K562 (cell line): ENCODE measurements at regions not wholly inside any gene's neighbourhood (a gene's known extent, or its start where the extent isn't known, plus 50 kb on each side); places are given as distances from the start of the nearest gene placed in this dataset.

ENCODE experiments used
- DIDO1 ChIP-seq: fragments of 450-650 bp; IDR thresholded peaks from 2 replicates; pipeline ENCODE4 v1.6.1; 2016; ENCODE audit warnings: low read depth, missing biosample characterization, missing genetic modification characterization
- DMBX1 ChIP-seq: fragments of 250-450 bp; sonication (Bioruptor Pico); IDR thresholded peaks from 2 replicates; pipeline ENCODE4 v1.8.0; 2022; ENCODE audit warnings: inconsistent platforms, mild to moderate bottlenecking, moderate library complexity, borderline replicate concordance
- GATA2 ChIP-seq: sonication (generic); formaldehyde crosslinking; IDR thresholded peaks from 2 replicates; pipeline ENCODE4 v1.4.0; 2020; ENCODE audit warnings: mild to moderate bottlenecking, missing genetic modification reagents
- HDAC3 ChIP-seq: fragments of 450-650 bp; IDR thresholded peaks from 2 replicates; pipeline ENCODE4 v1.6.1; 2018; ENCODE audit warnings: borderline replicate concordance, mild to moderate bottlenecking, moderate library complexity; ENCODE audit not compliant: partially characterized antibody
- MTF1 ChIP-seq: fragments of 250-450 bp; sonication (Bioruptor Pico); IDR thresholded peaks from 2 replicates; pipeline ENCODE4 v1.9.0; 2021; ENCODE audit warnings: moderate library complexity, mild to moderate bottlenecking, inconsistent platforms, borderline replicate concordance
- MXD1 ChIP-seq: fragments of 250-450 bp; sonication (Bioruptor Pico); IDR thresholded peaks from 2 replicates; pipeline ENCODE4 v1.8.0; 2021; ENCODE audit warnings: borderline replicate concordance, mild to moderate bottlenecking, moderate library complexity; ENCODE audit not compliant: poor library complexity, severe bottlenecking
- MYNN ChIP-seq, 2 experiments: sonication (generic); formaldehyde crosslinking in 1 of 2; IDR thresholded peaks; 2 replicates each; pipeline versions ENCODE4 v1.5.0 to v1.6.1; 2016 to 2020; ENCODE audit warnings: antibody characterized with exemption in 1 of 2, missing genetic modification reagents in 1 of 2
- NFE2 ChIP-seq: IDR thresholded peaks from 2 replicates; pipeline ENCODE4 v1.6.1; 2014; ENCODE audit warnings: antibody characterized with exemption, low read depth
- NFRKB ChIP-seq: fragments of 450-650 bp; IDR thresholded peaks from 2 replicates; pipeline ENCODE4 v1.6.1; 2016; ENCODE audit warnings: low read depth
- PHB2 ChIP-seq: fragments of 450-650 bp; IDR thresholded peaks from 2 replicates; pipeline ENCODE4 v1.6.1; 2017; ENCODE audit warnings: low read depth
- PHF8 ChIP-seq: fragments of 200-600 bp; sonication (generic); IDR thresholded peaks from 2 replicates; pipeline ENCODE4 v1.6.1; 2012; ENCODE audit warnings: mixed run types, mild to moderate bottlenecking, inconsistent platforms, low read length, moderate library complexity, borderline replicate concordance
- PML ChIP-seq: IDR thresholded peaks from 2 replicates; pipeline ENCODE4 v1.6.1; 2012; ENCODE audit warnings: low read length, inconsistent platforms
- POLR2AphosphoS5 ChIP-seq: IDR thresholded peaks from 2 replicates; pipeline ENCODE4 v1.6.1; 2011; ENCODE audit warnings: mild to moderate bottlenecking, low read depth, low read length, moderate library complexity; ENCODE audit not compliant: control insufficient read depth, insufficient read depth
- RBFOX2 ChIP-seq: fragments of 200-400 bp; formaldehyde crosslinking; IDR thresholded peaks from 2 replicates; pipeline ENCODE4 v1.6.1; 2017; ENCODE audit warnings: low read depth, mild to moderate bottlenecking, low read length, moderate library complexity
- RERE ChIP-seq: sonication (generic); formaldehyde crosslinking; IDR thresholded peaks from 2 replicates; pipeline ENCODE4 v1.8.0; 2023; ENCODE audit warnings: missing genetic modification reagents, mild to moderate bottlenecking, borderline replicate concordance
- SRF ChIP-seq, 2 experiments: fragments of 250-450, 450-650 bp in 1 of 2; sonication (Bioruptor Pico) in 1 of 2; sonication (generic) in 1 of 2; formaldehyde crosslinking; IDR thresholded peaks; 2 replicates each; pipeline versions ENCODE4 v1.5.0 to v1.5.1; 2020 to 2022; ENCODE audit warnings: mild to moderate bottlenecking in 1 of 2, missing genetic modification reagents in 1 of 2
- SRSF1 ChIP-seq: fragments of 200-400 bp; formaldehyde crosslinking; IDR thresholded peaks from 2 replicates; pipeline ENCODE4 v1.6.1; 2017; ENCODE audit warnings: mild to moderate bottlenecking, low read depth, low read length, moderate library complexity
- TEAD1 ChIP-seq, 2 experiments: fragments of 450-650 bp in 1 of 2; sonication (generic) in 1 of 2; formaldehyde crosslinking; IDR thresholded peaks; 2 replicates each; pipeline versions ENCODE4 v1.4.0 to v1.8.0; 2020 to 2022; ENCODE audit warnings: mild to moderate bottlenecking in 2 of 2, missing genetic modification reagents in 1 of 2
- ZFP36 ChIP-seq: fragments of 150-350 bp; IDR thresholded peaks from 2 replicates; pipeline ENCODE4 v1.6.1; 2018; ENCODE audit warnings: low read length, low read depth; ENCODE audit not compliant: partially characterized antibody
- ZNF121 ChIP-seq: sonication (generic); formaldehyde crosslinking; conservative IDR thresholded peaks from 2 replicates; pipeline ENCODE4 v1.8.0; 2022; ENCODE audit warnings: missing genetic modification reagents
- ZNF143 ChIP-seq: sonication (generic); formaldehyde crosslinking; IDR thresholded peaks from 2 replicates; pipeline ENCODE4 v1.9.0; 2022; ENCODE audit warnings: mild to moderate bottlenecking, missing genetic modification reagents
- ZNF175 ChIP-seq: fragments of 200-800 bp; sonication (Bioruptor generic); IDR thresholded peaks from 2 replicates; pipeline ENCODE4 v1.6.1; 2016; ENCODE audit warnings: low read depth, mild to moderate bottlenecking, missing genetic modification characterization, missing compliant biosample characterization
- ZNF3 ChIP-seq: fragments of 250-450 bp; sonication (Bioruptor Pico); IDR thresholded peaks from 2 replicates; pipeline ENCODE4 v1.5.0; 2021; ENCODE audit warnings: mild to moderate bottlenecking, moderate library complexity

GRCh38 chr2:230658877-230659652 lies 53.6 kb upstream of the CAB39 start (continued):
- no peak for TF ChIP-seq MXD1 (CRISPR knock-in tag)
- peak; percentile 66 for TF ChIP-seq HDAC3
- peak in 1 of 2 experiments; percentile 70; a peak in 2 of 4 replicates for TF ChIP-seq SRF (CRISPR knock-in tag; IDR thresholded peaks at IDR 0.05)
- TF ChIP-seq GATA2 = peak; percentile 87
- no peak for TF ChIP-seq ZNF175 (CRISPR knock-in tag)
- no peak for TF ChIP-seq SRSF1
- no peak for TF ChIP-seq DIDO1 (tag)
- TF ChIP-seq NFRKB = peak; percentile 95
- TF ChIP-seq TEAD1 (CRISPR knock-in tag; IDR thresholded peaks at IDR 0.05) = no peak
- TF ChIP-seq NFE2 = peak; percentile 96
- TF ChIP-seq ZNF121 (CRISPR knock-in tag) = no peak
- TF ChIP-seq ZFP36 = no peak
- no peak for TF ChIP-seq PHB2
- TF ChIP-seq POLR2AphosphoS5 = peak; percentile 85
- peak; percentile 90 for TF ChIP-seq PML
- TF ChIP-seq ZNF3 (CRISPR knock-in tag) = no peak
- peak; percentile 83 for TF ChIP-seq MYNN (IDR thresholded peaks at IDR 0.05)
- TF ChIP-seq MYNN (CRISPR knock-in tag; IDR thresholded peaks at IDR 0.05) = no peak
- peak; percentile 70 for TF ChIP-seq RBFOX2
- TF ChIP-seq PHF8 = peak; percentile 51; the same call in 1 of the 2 replicates
- no peak for TF ChIP-seq DMBX1 (CRISPR knock-in tag)
- no peak for TF ChIP-seq MTF1 (CRISPR knock-in tag)
- TF ChIP-seq RERE = no peak
- TF ChIP-seq ZNF143 (CRISPR knock-in tag) = no peak
